ENCODE measurements at regions not wholly inside any gene's neighbourhood (a gene's known extent, or its start where the extent isn't known, plus 50 kb on each side); places are given as distances from the start of the nearest gene placed in this dataset.

GRCh38 chr9:129500863-129501770, 119.8 kb downstream of the C9orf50 start:
- DNase-seq (ENCODE audit: low read depth), result no peak
- TF ChIP-seq, protein P1, sequence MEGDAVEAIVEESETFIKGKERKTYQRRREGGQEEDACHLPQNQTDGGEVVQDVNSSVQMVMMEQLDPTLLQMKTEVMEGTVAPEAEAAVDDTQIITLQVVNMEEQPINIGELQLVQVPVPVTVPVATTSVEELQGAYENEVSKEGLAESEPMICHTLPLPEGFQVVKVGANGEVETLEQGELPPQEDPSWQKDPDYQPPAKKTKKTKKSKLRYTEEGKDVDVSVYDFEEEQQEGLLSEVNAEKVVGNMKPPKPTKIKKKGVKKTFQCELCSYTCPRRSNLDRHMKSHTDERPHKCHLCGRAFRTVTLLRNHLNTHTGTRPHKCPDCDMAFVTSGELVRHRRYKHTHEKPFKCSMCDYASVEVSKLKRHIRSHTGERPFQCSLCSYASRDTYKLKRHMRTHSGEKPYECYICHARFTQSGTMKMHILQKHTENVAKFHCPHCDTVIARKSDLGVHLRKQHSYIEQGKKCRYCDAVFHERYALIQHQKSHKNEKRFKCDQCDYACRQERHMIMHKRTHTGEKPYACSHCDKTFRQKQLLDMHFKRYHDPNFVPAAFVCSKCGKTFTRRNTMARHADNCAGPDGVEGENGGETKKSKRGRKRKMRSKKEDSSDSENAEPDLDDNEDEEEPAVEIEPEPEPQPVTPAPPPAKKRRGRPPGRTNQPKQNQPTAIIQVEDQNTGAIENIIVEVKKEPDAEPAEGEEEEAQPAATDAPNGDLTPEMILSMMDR (conservative IDR thresholded peaks at IDR 0.05; ENCODE audit: control insufficient read depth, insufficient read depth, low read depth, low read length), result no peak
- H3K4me3 ChIP-seq (ENCODE audit: control insufficient read depth, low read depth, low read length), result no peak overlapping the region

DNA sequence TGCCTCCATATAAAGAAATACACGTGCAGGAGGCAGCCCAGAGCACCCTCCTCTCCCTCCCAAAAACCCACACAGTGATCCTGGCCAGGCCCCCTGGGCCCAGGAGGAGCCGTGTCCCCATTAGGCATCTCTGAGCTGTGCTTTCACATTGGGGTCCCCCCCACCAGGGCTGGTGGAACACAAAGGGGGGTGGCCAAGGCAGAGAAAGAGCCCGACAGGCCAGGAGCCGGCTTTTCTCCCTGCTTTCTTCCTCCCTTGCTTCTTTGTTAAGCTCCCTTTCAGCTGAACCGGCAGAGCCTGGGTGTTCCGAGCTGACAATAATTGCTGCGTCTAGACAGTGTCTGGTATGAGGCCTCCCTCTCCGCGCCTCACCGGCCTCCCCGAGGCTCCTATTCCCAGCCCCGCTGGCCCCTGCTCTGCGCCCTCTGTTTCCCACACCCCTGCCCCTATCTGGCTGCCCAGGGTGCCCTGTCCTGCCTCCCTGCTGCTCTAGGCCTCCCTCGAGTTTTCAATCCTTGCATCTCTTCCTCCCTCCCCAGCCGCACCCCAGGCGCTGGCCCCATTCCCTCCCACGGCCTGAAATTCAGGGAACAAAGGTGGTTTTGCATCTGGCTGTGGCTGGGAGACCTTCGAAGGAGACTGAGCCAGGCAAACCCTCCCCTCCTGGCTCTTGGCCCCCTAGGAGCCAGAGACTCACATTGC, 120.6 kb downstream of the C9orf50 start:
- H3K4me3 ChIP-seq (ENCODE audit: control insufficient read depth, low read depth, low read length), result no peak overlapping the region
- TF ChIP-seq, protein P1 (conservative IDR thresholded peaks at IDR 0.05; ENCODE audit: control insufficient read depth, insufficient read depth, low read depth, low read length), result no peak
- DNase-seq (ENCODE audit: low read depth), result peak; percentile 33

DNA sequence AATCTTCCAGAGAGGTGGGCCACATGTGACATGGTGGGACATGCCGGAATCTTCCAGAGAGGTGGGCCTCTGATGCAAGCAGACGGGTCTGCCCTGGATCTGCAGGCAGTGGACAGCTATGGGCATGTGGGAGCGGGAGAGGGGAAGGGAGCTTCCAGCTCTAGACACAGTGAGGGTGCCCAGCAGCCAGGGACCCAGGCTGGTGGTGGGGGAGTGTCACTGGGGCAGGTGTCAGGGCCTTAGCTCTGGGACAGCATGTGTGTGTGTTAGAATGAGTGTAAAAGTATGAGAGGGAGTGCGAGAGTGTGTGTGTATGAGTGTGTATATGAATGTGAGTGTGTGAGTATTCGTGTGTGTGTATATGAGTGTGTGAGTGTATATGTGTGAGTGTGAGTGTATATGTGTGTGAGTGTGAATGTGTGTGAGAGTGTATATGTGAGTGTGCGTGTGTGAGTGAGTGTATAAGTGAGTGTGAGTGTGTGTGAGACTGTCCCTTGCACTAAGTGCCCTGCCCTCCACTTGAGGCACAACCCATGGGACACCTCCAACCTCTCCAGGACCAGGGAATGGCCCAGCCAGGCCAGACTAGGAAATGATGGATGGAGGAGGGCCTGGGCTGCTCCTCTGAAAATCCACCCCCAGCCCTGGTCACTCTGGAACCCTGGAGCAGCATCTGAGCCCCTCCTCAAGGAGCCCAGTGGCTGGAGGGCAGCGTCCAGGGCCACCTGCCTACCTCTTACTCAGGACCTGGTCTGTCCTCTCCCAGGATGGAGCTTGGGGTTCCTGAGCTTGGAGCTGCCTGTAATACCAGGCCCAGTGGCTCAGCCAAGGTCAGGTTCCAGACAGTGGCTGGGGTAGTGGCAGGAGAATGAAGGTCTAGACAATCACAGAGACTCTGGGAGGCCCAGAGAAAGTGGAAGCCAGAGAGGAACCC, 122.2 kb downstream of the C9orf50 start:
- TF ChIP-seq, protein P1 (conservative IDR thresholded peaks at IDR 0.05; ENCODE audit: control insufficient read depth, insufficient read depth, low read depth, low read length), result no peak
- DNase-seq (ENCODE audit: low read depth), result no peak
- no peak overlapping the region for H3K4me3 ChIP-seq (ENCODE audit: control insufficient read depth, low read depth, low read length)

DNA sequence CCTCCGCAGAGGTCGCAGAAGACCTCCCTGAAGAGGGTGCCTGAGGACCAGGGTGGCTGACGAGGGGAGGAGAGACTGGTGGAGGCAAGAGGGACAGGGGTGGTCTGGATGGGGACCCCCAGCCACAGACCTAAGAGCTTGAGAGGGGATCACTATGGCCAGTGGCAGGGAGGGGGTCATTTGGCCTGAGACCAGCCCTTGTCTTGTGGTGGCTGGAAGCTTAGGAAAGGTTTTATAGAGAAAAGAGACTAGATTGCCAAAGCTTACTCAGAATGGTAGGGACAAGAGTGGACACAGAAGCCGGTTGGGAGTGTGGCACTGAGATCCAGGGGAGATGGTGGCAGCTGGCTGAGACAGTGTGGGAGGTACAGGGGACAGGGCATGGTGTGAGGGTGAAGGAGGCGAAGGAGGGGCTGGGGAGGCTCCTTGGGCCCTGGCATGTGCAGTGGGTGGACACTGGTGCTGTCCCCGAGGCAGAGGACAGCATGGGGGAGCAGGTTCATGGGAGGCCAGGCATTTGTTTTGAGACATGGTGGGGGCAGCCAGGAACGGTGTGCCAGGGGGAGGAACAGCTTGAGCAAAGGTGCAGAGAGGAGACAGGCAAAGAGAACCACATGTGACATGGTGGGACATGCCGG, 123.0 kb downstream of the C9orf50 start:
- TF ChIP-seq, protein P1 (conservative IDR thresholded peaks at IDR 0.05; ENCODE audit: control insufficient read depth, insufficient read depth, low read depth, low read length), result no peak
- no peak for DNase-seq (ENCODE audit: low read depth)
- peak overlapping the region; percentile 66 for H3K4me3 ChIP-seq (ENCODE audit: control insufficient read depth, low read depth, low read length)

DNA sequence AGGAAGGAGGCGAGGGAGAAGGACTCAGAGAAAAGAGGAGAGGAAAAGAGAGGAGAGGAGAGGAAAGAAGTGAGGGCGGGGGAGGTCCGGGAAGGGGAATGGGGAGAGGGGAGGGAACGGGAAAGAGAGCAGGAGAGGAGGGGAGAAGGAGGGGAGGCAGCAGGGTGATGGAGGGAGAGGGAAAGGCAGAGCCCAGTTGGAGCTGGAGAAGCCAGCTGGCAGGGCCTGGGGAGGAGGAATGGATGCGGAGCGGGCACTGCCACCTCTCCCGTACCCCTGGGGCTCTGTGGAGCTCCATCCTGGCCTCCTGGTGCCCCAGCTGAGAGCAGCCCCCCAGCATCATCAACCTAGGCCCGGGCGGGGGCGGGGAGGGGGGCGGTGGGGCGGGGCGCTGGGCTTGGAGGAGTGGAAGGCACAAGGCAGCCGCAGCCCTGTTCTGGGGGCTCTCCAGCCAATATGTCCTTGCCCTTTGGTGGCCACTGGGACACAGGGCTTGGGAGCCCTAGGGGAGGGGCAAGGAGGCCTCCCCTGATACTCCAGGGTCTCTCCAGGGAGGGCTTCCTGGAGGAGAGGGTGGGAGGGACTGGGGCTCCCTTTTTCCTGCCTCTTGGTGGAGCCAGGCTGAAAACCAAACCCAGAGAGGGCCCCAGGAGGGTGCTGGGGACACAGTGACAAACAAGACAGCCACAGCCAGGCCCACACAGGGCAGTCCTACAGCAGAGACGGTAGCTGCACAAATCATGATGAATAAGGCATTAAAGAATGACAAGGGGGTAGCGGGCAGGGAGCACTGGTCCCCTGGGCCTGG, 123.7 kb downstream of the C9orf50 start:
- DNase-seq (ENCODE audit: low read depth), result no peak
- peak overlapping the region; percentile 66 for H3K4me3 ChIP-seq (ENCODE audit: control insufficient read depth, low read depth, low read length)
- TF ChIP-seq, protein P1 (conservative IDR thresholded peaks at IDR 0.05; ENCODE audit: control insufficient read depth, insufficient read depth, low read depth, low read length), result no peak

All from fibroblast of mammary gland (primary cell).